ENCODE measurements at regions not wholly inside any gene's neighbourhood (a gene's known extent, or its start where the extent isn't known, plus 50 kb on each side); places are given as distances from the start of the nearest gene placed in this dataset.

- TF ChIP-seq POLR2A (IDR thresholded peaks at IDR 0.05): no peak
- TF ChIP-seq, protein P1, sequence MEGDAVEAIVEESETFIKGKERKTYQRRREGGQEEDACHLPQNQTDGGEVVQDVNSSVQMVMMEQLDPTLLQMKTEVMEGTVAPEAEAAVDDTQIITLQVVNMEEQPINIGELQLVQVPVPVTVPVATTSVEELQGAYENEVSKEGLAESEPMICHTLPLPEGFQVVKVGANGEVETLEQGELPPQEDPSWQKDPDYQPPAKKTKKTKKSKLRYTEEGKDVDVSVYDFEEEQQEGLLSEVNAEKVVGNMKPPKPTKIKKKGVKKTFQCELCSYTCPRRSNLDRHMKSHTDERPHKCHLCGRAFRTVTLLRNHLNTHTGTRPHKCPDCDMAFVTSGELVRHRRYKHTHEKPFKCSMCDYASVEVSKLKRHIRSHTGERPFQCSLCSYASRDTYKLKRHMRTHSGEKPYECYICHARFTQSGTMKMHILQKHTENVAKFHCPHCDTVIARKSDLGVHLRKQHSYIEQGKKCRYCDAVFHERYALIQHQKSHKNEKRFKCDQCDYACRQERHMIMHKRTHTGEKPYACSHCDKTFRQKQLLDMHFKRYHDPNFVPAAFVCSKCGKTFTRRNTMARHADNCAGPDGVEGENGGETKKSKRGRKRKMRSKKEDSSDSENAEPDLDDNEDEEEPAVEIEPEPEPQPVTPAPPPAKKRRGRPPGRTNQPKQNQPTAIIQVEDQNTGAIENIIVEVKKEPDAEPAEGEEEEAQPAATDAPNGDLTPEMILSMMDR (IDR thresholded peaks at IDR 0.05): no peak
- no peak overlapping the region for H3K4me3 ChIP-seq
- H3K4me1 ChIP-seq: no peaks in the 10 kb centered on the region
- intact Hi-C loops (cut with DNase I; ENCODE audit: low total_unique reads): no loop called here
- H3K27ac ChIP-seq: no peak overlapping the region
- DNase-seq: no peak
- H3K27me3 ChIP-seq: no peaks in the 10 kb centered on the region
- no peaks in the 10 kb centered on the region for H3K36me3 ChIP-seq
- H3K9me3 ChIP-seq: no peaks in the 10 kb centered on the region
Measured at GRCh38 chr7:113389112-113389646, 270.8 kb upstream of the SMIM30 start.

DNA sequence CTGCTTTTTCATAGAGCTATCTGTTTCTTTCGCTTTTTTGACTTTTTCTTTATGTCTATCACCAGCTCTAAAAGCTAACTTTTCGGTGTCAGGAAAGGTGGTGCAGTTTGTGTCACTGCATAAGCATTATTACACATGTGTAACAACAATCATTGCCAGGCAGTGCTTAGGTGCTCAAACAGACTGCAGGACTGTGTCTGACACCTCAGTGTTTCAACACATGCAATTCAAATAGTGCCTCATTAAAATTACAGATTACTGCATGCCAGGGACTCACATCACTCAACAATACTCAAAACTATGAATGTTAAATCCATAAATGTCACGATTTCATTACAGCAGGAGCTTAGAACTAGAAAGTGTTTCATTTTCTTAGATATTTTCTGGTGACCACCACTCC lies 265.3 kb upstream of the SMIM30 start:
- intact Hi-C loops (cut with DNase I; ENCODE audit: low total_unique reads): no loop called here
- no peaks in the 10 kb centered on the region for H3K36me3 ChIP-seq

DNA sequence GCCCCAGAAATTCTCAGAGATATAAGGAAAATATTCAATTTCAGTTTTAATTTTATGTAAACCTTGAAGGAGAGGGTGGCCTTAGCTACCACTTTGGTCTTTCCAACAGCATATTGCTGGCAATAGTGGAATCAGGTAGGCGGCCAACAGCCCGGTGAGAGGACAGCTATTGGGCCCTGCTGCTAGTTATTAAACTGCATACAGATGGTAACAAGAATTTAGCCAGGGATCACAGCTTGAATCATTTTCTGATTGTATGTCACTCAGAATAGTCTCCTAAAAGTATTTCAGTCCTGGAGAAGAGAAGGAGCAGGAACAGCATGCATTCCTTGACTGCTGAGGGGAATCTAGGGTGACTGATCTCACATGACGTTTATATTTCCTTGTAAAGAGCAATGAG lies 261.4 kb upstream of the SMIM30 start:
- no peak overlapping the region for H3K27ac ChIP-seq
- H3K4me1 ChIP-seq: no peaks in the 10 kb centered on the region
- intact Hi-C loops (cut with DNase I; ENCODE audit: low total_unique reads): no loop called here
- TF ChIP-seq POLR2A (IDR thresholded peaks at IDR 0.05): no peak
- TF ChIP-seq, protein P1 (IDR thresholded peaks at IDR 0.05): no peak
- DNase-seq: no peak
- H3K36me3 ChIP-seq: no peaks in the 10 kb centered on the region
- H3K4me3 ChIP-seq: no peak overlapping the region
- H3K9me3 ChIP-seq: no peaks in the 10 kb centered on the region
- no peaks in the 10 kb centered on the region for H3K27me3 ChIP-seq

More for the DNA sequence above, 265.3 kb upstream of the SMIM30 start:
- no peak for TF ChIP-seq POLR2A (IDR thresholded peaks at IDR 0.05)
- TF ChIP-seq, protein P1 (IDR thresholded peaks at IDR 0.05): no peak
- Histone ChIP-seq H3K9me3 (no peaks in the 10 kb centered on the region), H3K27ac (no peak overlapping the region), H3K4me1 (no peaks in the 10 kb centered on the region), H3K27me3 (no peaks in the 10 kb centered on the region), H3K4me3 (no peak overlapping the region)
- DNase-seq: no peak

GRCh38 chr7:113374955-113375354 lies 256.6 kb upstream of the SMIM30 start:
- TF ChIP-seq, protein P1 (IDR thresholded peaks at IDR 0.05): no peak
- TF ChIP-seq POLR2A (IDR thresholded peaks at IDR 0.05): no peak
- no peaks in the 10 kb centered on the region for H3K27me3 ChIP-seq
- no peak overlapping the region for H3K4me3 ChIP-seq
- H3K4me1 ChIP-seq: no peaks in the 10 kb centered on the region
- no peak for DNase-seq
- H3K27ac ChIP-seq: no peak overlapping the region
- H3K36me3 ChIP-seq: no peaks in the 10 kb centered on the region
- intact Hi-C loops (cut with DNase I; ENCODE audit: low total_unique reads): no loop called here
- no peaks in the 10 kb centered on the region for H3K9me3 ChIP-seq

DNA sequence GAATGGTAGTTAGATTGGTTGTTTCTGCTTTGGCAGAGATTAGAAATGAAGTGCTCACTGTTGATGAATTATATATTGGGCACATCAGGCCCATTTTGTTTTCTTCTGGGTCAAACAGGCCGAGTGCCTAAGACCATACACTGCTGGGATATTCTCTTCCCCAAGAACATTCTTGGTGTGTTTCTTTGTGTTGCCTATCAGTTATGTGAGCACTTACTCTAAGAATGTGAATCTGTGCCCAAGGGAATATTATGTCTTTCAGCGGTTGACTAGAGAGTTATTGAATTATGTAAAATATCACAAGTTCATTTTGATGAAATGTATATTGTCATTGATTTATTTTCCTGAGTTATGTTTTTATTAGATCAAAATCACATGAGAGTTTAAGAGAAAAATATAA lies 255.5 kb upstream of the SMIM30 start:
- intact Hi-C loops (cut with DNase I; ENCODE audit: low total_unique reads): no loop called here
- Histone ChIP-seq H3K4me3 (no peak overlapping the region), H3K4me1 (no peaks in the 10 kb centered on the region), H3K27ac (no peak overlapping the region), H3K27me3 (no peaks in the 10 kb centered on the region), H3K36me3 (no peaks in the 10 kb centered on the region), H3K9me3 (no peaks in the 10 kb centered on the region)
- no peak for TF ChIP-seq POLR2A (IDR thresholded peaks at IDR 0.05)
- TF ChIP-seq, protein P1 (IDR thresholded peaks at IDR 0.05): no peak
- DNase-seq: no peak

Measured in uterus (tissue), 3 donors.